Karpas-422 (cell line): ENCODE measurements at regions not wholly inside any gene's neighbourhood (a gene's known extent, or its start where the extent isn't known, plus 50 kb on each side); places are given as distances from the start of the nearest gene placed in this dataset.

Source experiments
- DNase-seq: peaks from one replicate; pipeline ENCODE4 v3.0.0-alpha.2; 2015
- H2AFZ ChIP-seq: fragments of 200-600 bp; sonication (generic); 2 replicates; pipeline ENCODE4 v1.6.1; 2014; ENCODE audit warnings: antibody characterized with exemption, low read length, mixed read lengths
- H3K27ac ChIP-seq: fragments of 200-600 bp; sonication (generic); 2 replicates; pipeline ENCODE4 v1.5.1; 2014; ENCODE audit warnings: mild to moderate bottlenecking, low read length, moderate library complexity
- H3K27me3 ChIP-seq: fragments of 200-600 bp; sonication (generic); 2 replicates; pipeline ENCODE4 v1.6.1; 2014; ENCODE audit warnings: low read length, mixed read lengths
- H3K36me3 ChIP-seq: fragments of 200-600 bp; sonication (generic); 2 replicates; pipeline ENCODE4 v1.6.1; 2014; ENCODE audit warnings: low read length, mixed read lengths; ENCODE audit not compliant: insufficient read depth
- H3K4me1 ChIP-seq: fragments of 200-600 bp; sonication (generic); 2 replicates; pipeline ENCODE4 v1.6.1; 2014; ENCODE audit warnings: mild to moderate bottlenecking, low read length, mixed read lengths
- H3K4me2 ChIP-seq: fragments of 200-600 bp; sonication (generic); 2 replicates; pipeline ENCODE4 v1.6.1; 2014; ENCODE audit warnings: low read length, low read depth, mild to moderate bottlenecking; ENCODE audit not compliant: poor library complexity, severe bottlenecking
- H3K4me3 ChIP-seq: fragments of 200-600 bp; sonication (generic); 2 replicates; pipeline ENCODE4 v1.5.1; 2014; ENCODE audit warnings: mild to moderate bottlenecking, antibody characterized with exemption, low read length, mixed read lengths
- H3K79me2 ChIP-seq: fragments of 200-600 bp; sonication (generic); 2 replicates; pipeline ENCODE4 v1.6.1; 2014; ENCODE audit warnings: mild to moderate bottlenecking, low read length, mixed read lengths
- H3K9ac ChIP-seq: fragments of 200-600 bp; sonication (generic); 2 replicates; pipeline ENCODE4 v1.6.0; 2014; ENCODE audit warnings: low read length
- H3K9me2 ChIP-seq: fragments of 200-600 bp; sonication (generic), shearing (Covaris generic); replicated peaks from 2 replicates; pipeline ENCODE4 v1.6.0; 2014; ENCODE audit warnings: mild to moderate bottlenecking, low read length, moderate library complexity; ENCODE audit not compliant: insufficient read depth
- H3K9me3 ChIP-seq: fragments of 300-700, 200-600 bp; sonication (generic); 2 replicates; pipeline ENCODE4 v1.6.1; 2014; ENCODE audit warnings: low read length, mixed read lengths
- H4K20me1 ChIP-seq: fragments of 200-600 bp; sonication (generic); 2 replicates; pipeline ENCODE4 v1.6.1; 2014; ENCODE audit warnings: mild to moderate bottlenecking, antibody characterized with exemption, low read length, low read depth; ENCODE audit not compliant: insufficient read depth

- H4K20me1 ChIP-seq = no peaks in the 10 kb centered on the region
- no peak overlapping the region for H3K4me2 ChIP-seq
- no peak for DNase-seq
- H3K79me2 ChIP-seq = no peaks in the 10 kb centered on the region
- no peak overlapping the region for H3K4me3 ChIP-seq
- H3K27ac ChIP-seq = no peak overlapping the region
- no peaks in the 10 kb centered on the region for H3K27me3 ChIP-seq
- no peaks in the 10 kb centered on the region for H3K4me1 ChIP-seq
- no peak overlapping the region for H3K9ac ChIP-seq
- no peaks in the 10 kb centered on the region for H3K36me3 ChIP-seq
- no peaks in the 10 kb centered on the region for H3K9me2 ChIP-seq
- H2AFZ ChIP-seq = no peak overlapping the region
- no peaks in the 10 kb centered on the region for H3K9me3 ChIP-seq
Observed at GRCh38 chr12:25424211-25424731, 128.8 kb downstream of the LMNTD1 start.

DNA sequence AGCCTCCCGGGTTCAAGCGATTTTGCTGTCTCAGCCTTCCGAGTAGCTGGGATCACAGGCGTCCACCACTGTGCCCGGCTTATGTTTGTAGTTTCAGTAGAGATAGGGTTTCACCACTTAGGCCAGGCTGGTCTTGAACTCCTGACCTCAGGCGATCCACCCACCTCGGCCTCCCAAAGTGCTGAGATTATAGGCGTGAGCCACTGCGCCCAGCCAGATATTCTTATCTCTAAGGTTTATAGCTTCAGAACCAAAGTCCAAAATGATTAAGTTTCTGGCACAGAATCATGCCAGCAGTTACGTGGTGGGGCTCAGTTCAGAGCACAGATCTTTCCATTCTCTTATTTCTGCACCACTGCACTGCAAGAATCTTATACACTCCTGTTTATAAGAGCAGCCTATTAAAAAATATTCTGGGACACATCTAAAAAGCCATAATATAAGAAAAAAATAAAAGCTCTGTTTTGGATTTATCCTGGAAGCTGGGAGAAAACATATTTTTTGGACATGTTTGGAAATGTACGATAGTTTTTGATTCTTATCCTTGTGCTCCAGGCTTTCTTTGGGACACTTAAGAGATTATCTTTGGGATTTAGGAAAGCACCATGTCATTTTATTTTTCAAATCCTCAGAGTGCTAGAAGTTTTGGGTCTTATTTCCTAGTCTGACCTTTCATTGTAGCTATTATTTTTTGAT lies 129.6 kb downstream of the LMNTD1 start:
- Histone ChIP-seq H3K27me3 (no peaks in the 10 kb centered on the region), H3K4me2 (no peak overlapping the region), H3K27ac (no peak overlapping the region), H3K9ac (no peak overlapping the region), H4K20me1 (no peaks in the 10 kb centered on the region), H3K4me3 (no peak overlapping the region), H3K36me3 (no peaks in the 10 kb centered on the region), H3K9me2 (no peaks in the 10 kb centered on the region), H3K9me3 (no peaks in the 10 kb centered on the region), H3K79me2 (no peaks in the 10 kb centered on the region), H2AFZ (no peak overlapping the region), H3K4me1 (no peaks in the 10 kb centered on the region)
- no peak for DNase-seq

GRCh38 chr12:25422241-25422640 lies 130.8 kb downstream of the LMNTD1 start:
- H4K20me1 ChIP-seq = no peaks in the 10 kb centered on the region
- H3K9ac ChIP-seq = no peak overlapping the region
- no peaks in the 10 kb centered on the region for H3K4me1 ChIP-seq
- H3K79me2 ChIP-seq = no peaks in the 10 kb centered on the region
- H3K9me2 ChIP-seq = no peaks in the 10 kb centered on the region
- H3K27me3 ChIP-seq = no peaks in the 10 kb centered on the region
- H3K36me3 ChIP-seq = no peaks in the 10 kb centered on the region
- no peak overlapping the region for H2AFZ ChIP-seq
- H3K27ac ChIP-seq = no peak overlapping the region
- H3K4me3 ChIP-seq = no peak overlapping the region
- DNase-seq = no peak
- no peaks in the 10 kb centered on the region for H3K9me3 ChIP-seq
- H3K4me2 ChIP-seq = no peak overlapping the region

- H3K79me2 ChIP-seq = no peaks in the 10 kb centered on the region
- H3K27me3 ChIP-seq = no peaks in the 10 kb centered on the region
- H3K4me3 ChIP-seq = no peak overlapping the region
- H3K9me2 ChIP-seq = no peaks in the 10 kb centered on the region
- H2AFZ ChIP-seq = no peak overlapping the region
- no peaks in the 10 kb centered on the region for H3K36me3 ChIP-seq
- H3K4me1 ChIP-seq = no peaks in the 10 kb centered on the region
- no peak for DNase-seq
- no peaks in the 10 kb centered on the region for H4K20me1 ChIP-seq
- H3K27ac ChIP-seq = no peak overlapping the region
- no peak overlapping the region for H3K9ac ChIP-seq
- H3K9me3 ChIP-seq = no peaks in the 10 kb centered on the region
- H3K4me2 ChIP-seq = no peak overlapping the region
Observed at GRCh38 chr12:25421651-25422167, 131.4 kb downstream of the LMNTD1 start.

DNA sequence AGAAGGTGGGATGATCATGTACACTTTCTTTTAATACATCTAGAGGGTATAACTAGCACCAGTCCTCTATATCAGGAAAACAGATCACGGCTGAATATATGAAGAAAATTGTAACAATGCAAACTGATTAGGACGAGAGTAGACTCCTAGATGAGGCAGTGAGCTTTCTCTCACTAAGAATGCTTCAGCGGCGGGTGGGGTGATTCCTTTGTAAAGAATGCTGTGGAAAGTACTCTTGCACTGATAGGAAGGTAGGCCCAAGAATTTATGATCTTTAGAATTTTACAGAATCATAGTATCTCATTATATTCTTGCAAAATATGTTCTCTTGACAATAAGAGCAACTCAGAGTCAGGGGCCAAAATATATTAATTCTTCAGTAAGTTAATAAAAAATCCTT lies 133.0 kb downstream of the LMNTD1 start:
- Histone ChIP-seq H2AFZ (no peak overlapping the region), H3K4me2 (no peak overlapping the region), H3K27me3 (no peaks in the 10 kb centered on the region), H3K9me3 (no peaks in the 10 kb centered on the region), H3K4me3 (no peak overlapping the region), H3K9ac (no peak overlapping the region), H3K4me1 (no peaks in the 10 kb centered on the region), H3K79me2 (no peaks in the 10 kb centered on the region), H4K20me1 (no peaks in the 10 kb centered on the region), H3K36me3 (no peaks in the 10 kb centered on the region), H3K27ac (no peak overlapping the region), H3K9me2 (no peaks in the 10 kb centered on the region)
- DNase-seq = no peak

- Histone ChIP-seq H3K79me2 (no peaks in the 10 kb centered on the region), H3K36me3 (no peaks in the 10 kb centered on the region), H3K4me2 (no peak overlapping the region), H4K20me1 (no peaks in the 10 kb centered on the region), H2AFZ (no peak overlapping the region), H3K9me2 (no peaks in the 10 kb centered on the region), H3K4me3 (no peak overlapping the region), H3K27me3 (no peaks in the 10 kb centered on the region), H3K4me1 (no peaks in the 10 kb centered on the region), H3K9me3 (no peaks in the 10 kb centered on the region), H3K27ac (no peak overlapping the region), H3K9ac (no peak overlapping the region)
- DNase-seq = no peak
Observed at GRCh38 chr12:25419595-25419994, 133.5 kb downstream of the LMNTD1 start.

DNA sequence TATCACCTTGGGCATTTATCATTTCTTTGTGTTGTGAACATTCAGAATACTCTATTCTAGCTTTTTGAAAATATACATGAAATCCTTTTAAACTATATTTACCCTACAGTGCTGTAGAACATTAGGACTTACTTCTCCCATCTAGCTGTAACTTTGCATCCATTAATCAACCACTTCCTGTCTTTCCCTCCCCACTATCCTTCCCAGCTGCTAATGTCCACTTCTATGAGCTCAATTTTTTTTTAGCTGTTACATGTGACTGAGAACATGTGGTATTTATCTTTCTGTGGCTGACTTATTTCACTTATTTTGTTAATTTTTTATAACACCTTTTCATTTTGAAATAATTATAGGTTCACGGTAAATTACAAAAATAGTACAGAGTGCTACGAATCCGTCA lies 136.0 kb downstream of the LMNTD1 start:
- H3K79me2 ChIP-seq = no peaks in the 10 kb centered on the region
- H3K4me3 ChIP-seq = no peak overlapping the region
- H3K9me3 ChIP-seq = no peaks in the 10 kb centered on the region
- no peaks in the 10 kb centered on the region for H3K9me2 ChIP-seq
- no peak overlapping the region for H2AFZ ChIP-seq
- H3K4me2 ChIP-seq = no peak overlapping the region
- no peaks in the 10 kb centered on the region for H4K20me1 ChIP-seq
- no peaks in the 10 kb centered on the region for H3K27me3 ChIP-seq
- no peak overlapping the region for H3K27ac ChIP-seq
- H3K36me3 ChIP-seq = no peaks in the 10 kb centered on the region
- H3K4me1 ChIP-seq = no peaks in the 10 kb centered on the region
- DNase-seq = no peak
- H3K9ac ChIP-seq = no peak overlapping the region

DNA sequence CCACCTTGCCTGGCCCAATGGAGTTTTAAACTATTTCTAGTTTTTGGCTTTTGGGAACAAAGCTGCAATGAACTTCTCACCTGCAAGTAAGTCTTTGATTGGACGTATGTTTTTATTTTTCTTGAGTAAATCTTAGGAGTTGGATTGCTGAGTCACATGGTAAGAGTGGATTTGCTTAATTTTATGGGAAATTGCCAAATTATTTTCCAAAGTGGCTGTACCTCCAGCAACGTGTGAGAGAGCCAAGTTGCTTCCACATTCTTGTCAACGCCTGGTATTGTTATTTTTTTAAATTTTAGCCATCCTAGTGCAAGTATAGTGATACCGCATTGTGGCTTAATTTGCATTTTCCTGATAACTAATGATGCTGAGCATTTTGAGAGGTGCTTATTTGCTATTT lies 136.6 kb downstream of the LMNTD1 start:
- no peaks in the 10 kb centered on the region for H3K79me2 ChIP-seq
- no peaks in the 10 kb centered on the region for H3K4me1 ChIP-seq
- no peak overlapping the region for H2AFZ ChIP-seq
- no peak for DNase-seq
- no peak overlapping the region for H3K9ac ChIP-seq
- no peaks in the 10 kb centered on the region for H3K36me3 ChIP-seq
- no peaks in the 10 kb centered on the region for H3K9me2 ChIP-seq
- H3K27ac ChIP-seq = no peak overlapping the region
- no peaks in the 10 kb centered on the region for H3K27me3 ChIP-seq
- no peak overlapping the region for H3K4me2 ChIP-seq
- no peaks in the 10 kb centered on the region for H4K20me1 ChIP-seq
- H3K4me3 ChIP-seq = no peak overlapping the region
- H3K9me3 ChIP-seq = no peaks in the 10 kb centered on the region
